Liver (tissue), 8 donors: ENCODE measurements at regions not wholly inside any gene's neighbourhood (a gene's known extent, or its start where the extent isn't known, plus 50 kb on each side); places are given as distances from the start of the nearest gene placed in this dataset.
"Not testable (repeated sequence)": the region's sequence is repeated elsewhere in the genome, so short reads cannot be mapped to it uniquely, and the experiment has no call there.

Source experiments
- DNase-seq: peaks from one replicate; pipeline ENCODE4 v3.0.0-alpha.2; 2017; ENCODE audit warnings: low spot score
- H3K27ac ChIP-seq, 2 donors: one replicate each; pipeline ENCODE4 v1.7.0; 2013; ENCODE audit warnings: inconsistent platforms in 2 of 2, low read length in 2 of 2, control low read depth in 1 of 2, low read depth in 1 of 2, mild to moderate bottlenecking in 1 of 2
- H3K27me3 ChIP-seq, 4 donors: one replicate each; pipeline versions ENCODE4 v1.6.1 to v1.7.0; 2013; ENCODE audit warnings: low read length in 3 of 4, inconsistent platforms in 1 of 4, mild to moderate bottlenecking in 1 of 4, moderate library complexity in 1 of 4; ENCODE audit not compliant: control insufficient read depth in 4 of 4, insufficient read depth in 4 of 4
- H3K36me3 ChIP-seq, 4 donors: one replicate each; pipeline versions ENCODE4 v1.6.1 to v1.7.0; 2013; ENCODE audit warnings: low read length in 3 of 4, mild to moderate bottlenecking in 3 of 4, low read depth in 1 of 4, moderate library complexity in 1 of 4; ENCODE audit not compliant: control insufficient read depth in 4 of 4, insufficient read depth in 3 of 4
- H3K4me1 ChIP-seq, 4 donors: one replicate each; pipeline versions ENCODE4 v1.6.1 to v1.7.0; 2013; ENCODE audit warnings: low read length in 3 of 4, mild to moderate bottlenecking in 3 of 4, moderate library complexity in 1 of 4; ENCODE audit not compliant: control insufficient read depth in 4 of 4, insufficient read depth in 4 of 4
- H3K4me3 ChIP-seq, 3 donors: one replicate each; pipeline versions ENCODE4 v1.6.1 to v1.7.0; 2013; ENCODE audit warnings: low read length in 3 of 3, control low read depth in 1 of 3, low read depth in 1 of 3, mild to moderate bottlenecking in 1 of 3
- H3K9ac ChIP-seq, 2 donors: one replicate each; pipeline ENCODE4 v1.7.0; 2013; ENCODE audit warnings: low read length in 2 of 2, mild to moderate bottlenecking in 2 of 2, moderate library complexity in 2 of 2, control low read depth in 1 of 2, low read depth in 1 of 2
- H3K9me3 ChIP-seq, 4 donors: one replicate each; pipeline versions ENCODE4 v1.6.1 to v1.7.0; 2013; ENCODE audit warnings: low read length in 3 of 4; ENCODE audit not compliant: control insufficient read depth in 4 of 4
- CTCF ChIP-seq: fragments of 150-350 bp; IDR thresholded peaks from 2 replicates; pipeline ENCODE4 v1.5.1; 2017; ENCODE audit warnings: improper control_type of control experiment, low read depth, low read length; ENCODE audit not compliant: missing input control
- EGR1 ChIP-seq, 2 donors: IDR thresholded peaks; 2 replicates each; pipeline ENCODE4 v1.6.1; 2016 to 2018; ENCODE audit warnings: antibody characterized with exemption in 2 of 2, low read depth in 2 of 2
- FOXA1 ChIP-seq: IDR thresholded peaks from 2 replicates; pipeline ENCODE4 v1.6.1; 2016; ENCODE audit warnings: antibody characterized with exemption
- FOXA2 ChIP-seq: IDR thresholded peaks from 2 replicates; pipeline ENCODE4 v1.6.1; 2016; ENCODE audit warnings: antibody characterized with exemption
- GABPA ChIP-seq, 2 donors: IDR thresholded peaks in 1 of 2; conservative IDR thresholded peaks in 1 of 2; 2 replicates each; pipeline ENCODE4 v1.6.1; 2016; ENCODE audit warnings: antibody characterized with exemption in 2 of 2, mild to moderate bottlenecking in 1 of 2, moderate library complexity in 1 of 2
- HNF4A ChIP-seq, 2 donors: conservative IDR thresholded peaks; 2 replicates each; pipeline ENCODE4 v1.6.1; 2016; ENCODE audit warnings: antibody characterized with exemption in 2 of 2, mild to moderate bottlenecking in 2 of 2
- JUND ChIP-seq, 2 donors: IDR thresholded peaks; 2 replicates each; pipeline ENCODE4 v1.6.1; 2016; ENCODE audit warnings: antibody characterized with exemption in 2 of 2
- MAX ChIP-seq: IDR thresholded peaks from 2 replicates; pipeline ENCODE4 v1.6.1; 2016; ENCODE audit warnings: antibody characterized with exemption
- NR2F2 ChIP-seq: IDR thresholded peaks from 2 replicates; pipeline ENCODE4 v1.6.1; 2016; ENCODE audit warnings: antibody characterized with exemption
- RXRA ChIP-seq, 2 donors: IDR thresholded peaks; 2 replicates each; pipeline ENCODE4 v1.6.1; 2017 to 2018; ENCODE audit warnings: antibody characterized with exemption in 2 of 2, mild to moderate bottlenecking in 1 of 2
- SP1 ChIP-seq: IDR thresholded peaks from 2 replicates; pipeline ENCODE4 v1.6.1; 2018; ENCODE audit warnings: antibody characterized with exemption, mild to moderate bottlenecking
- TAF1 ChIP-seq: conservative IDR thresholded peaks from 2 replicates; pipeline ENCODE4 v1.6.1; 2016; ENCODE audit warnings: antibody characterized with exemption, mild to moderate bottlenecking
- YY1 ChIP-seq: IDR thresholded peaks from 2 replicates; pipeline ENCODE4 v1.6.1; 2016; ENCODE audit warnings: antibody characterized with exemption, mild to moderate bottlenecking
- WGBS: extraction: QIAGEN DNeasy Blood & Tissue Kit; methylation state at CpG from one replicate; pipeline ENCODE4 v1.1.7; 2013; 5-methylcytosine and 5-hydroxymethylcytosine counted together
- TF ChIP-seq, protein P1 (sequence below): IDR thresholded peaks from 2 replicates; pipeline ENCODE4 v1.6.1; 2016; ENCODE audit warnings: antibody characterized with exemption
- TF ChIP-seq, protein P2 (sequence below): IDR thresholded peaks from 2 replicates; pipeline ENCODE4 v1.6.1; 2016; ENCODE audit warnings: antibody characterized with exemption
- TF ChIP-seq, protein P3 (sequence below): IDR thresholded peaks from 2 replicates; pipeline ENCODE4 v1.6.1; 2016; ENCODE audit warnings: antibody characterized with exemption, mild to moderate bottlenecking
- donor health status: healthy.
- donor health status: healthy.
- donor health status: healthy.
- donor health status: healthy.
- donor health status: healthy.

DNA sequence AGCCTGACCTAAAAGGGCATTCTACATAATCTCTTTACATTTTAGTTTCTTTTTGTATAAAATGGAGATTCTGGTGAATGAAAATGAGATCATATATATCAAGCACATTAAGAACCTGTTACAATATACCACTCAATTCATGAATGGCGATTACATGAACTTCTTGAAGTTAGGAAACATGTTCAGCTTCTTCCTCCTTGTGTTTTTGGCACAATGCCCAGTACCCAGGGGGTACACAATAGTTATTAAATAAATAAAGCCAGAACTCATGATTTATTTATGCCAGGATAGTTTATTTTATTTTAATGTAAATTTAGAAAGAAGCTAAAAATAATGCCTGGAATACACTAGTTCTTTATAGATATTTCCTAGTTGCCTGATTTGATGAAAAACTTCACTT, 186.0 kb upstream of the PTGFR start:
- Histone ChIP-seq H3K4me1 (peaks cover 0 to 3% (median 0%) of the 10 kb centered on the region in 4 donors), H3K27ac (no peak overlapping the region), H3K9ac (no peak overlapping the region), H3K27me3 (no peaks in the 10 kb centered on the region), H3K4me3 (no peak overlapping the region), H3K36me3 (no peaks in the 10 kb centered on the region), H3K9me3 (no peaks in the 10 kb centered on the region)
- 82% methylated on average over 1 of the region's 1 CpG for WGBS
- no peak for DNase-seq
- TF ChIP-seq FOXA1 (no peak), YY1 (no peak), FOXA2 (no peak), HNF4A (conservative IDR thresholded peaks at IDR 0.05) (no peak), CTCF (no peak)
- TF ChIP-seq, protein P1, sequence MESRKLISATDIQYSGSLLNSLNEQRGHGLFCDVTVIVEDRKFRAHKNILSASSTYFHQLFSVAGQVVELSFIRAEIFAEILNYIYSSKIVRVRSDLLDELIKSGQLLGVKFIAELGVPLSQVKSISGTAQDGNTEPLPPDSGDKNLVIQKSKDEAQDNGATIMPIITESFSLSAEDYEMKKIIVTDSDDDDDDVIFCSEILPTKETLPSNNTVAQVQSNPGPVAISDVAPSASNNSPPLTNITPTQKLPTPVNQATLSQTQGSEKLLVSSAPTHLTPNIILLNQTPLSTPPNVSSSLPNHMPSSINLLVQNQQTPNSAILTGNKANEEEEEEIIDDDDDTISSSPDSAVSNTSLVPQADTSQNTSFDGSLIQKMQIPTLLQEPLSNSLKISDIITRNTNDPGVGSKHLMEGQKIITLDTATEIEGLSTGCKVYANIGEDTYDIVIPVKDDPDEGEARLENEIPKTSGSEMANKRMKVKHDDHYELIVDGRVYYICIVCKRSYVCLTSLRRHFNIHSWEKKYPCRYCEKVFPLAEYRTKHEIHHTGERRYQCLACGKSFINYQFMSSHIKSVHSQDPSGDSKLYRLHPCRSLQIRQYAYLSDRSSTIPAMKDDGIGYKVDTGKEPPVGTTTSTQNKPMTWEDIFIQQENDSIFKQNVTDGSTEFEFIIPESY: no peak

- H3K4me1 ChIP-seq, H3K4me3 ChIP-seq, H3K27ac ChIP-seq, H3K27me3 ChIP-seq, DNase-seq, H3K9me3 ChIP-seq, H3K9ac ChIP-seq, H3K36me3 ChIP-seq: not testable (repeated sequence)
- WGBS: 90% methylated on average over 11 of the region's 11 CpGs
Observed at GRCh38 chr1:78310261-78310660, 180.5 kb upstream of the PTGFR start.

GRCh38 chr1:78318011-78318410, 172.8 kb upstream of the PTGFR start:
- Histone ChIP-seq H3K9ac (no peak overlapping the region), H3K27ac (no peak overlapping the region), H3K27me3 (no peaks in the 10 kb centered on the region), H3K36me3 (no peaks in the 10 kb centered on the region), H3K4me3 (no peak overlapping the region), H3K4me1 (no peaks in the 10 kb centered on the region), H3K9me3 (no peaks in the 10 kb centered on the region)
- 77% methylated on average over 2 of the region's 2 CpGs for WGBS
- DNase-seq: no peak
- TF ChIP-seq CTCF: no peak
- no peak for TF ChIP-seq FOXA2
- TF ChIP-seq HNF4A (conservative IDR thresholded peaks at IDR 0.05): no peak
- no peak for TF ChIP-seq SP1
- TF ChIP-seq NR2F2: no peak
- TF ChIP-seq FOXA1: no peak
- TF ChIP-seq, protein P1: no peak
- TF ChIP-seq YY1: no peak
- TF ChIP-seq RXRA (IDR thresholded peaks at IDR 0.05): no peak
- no peak for TF ChIP-seq JUND (IDR thresholded peaks at IDR 0.05)
- TF ChIP-seq, protein P2, sequence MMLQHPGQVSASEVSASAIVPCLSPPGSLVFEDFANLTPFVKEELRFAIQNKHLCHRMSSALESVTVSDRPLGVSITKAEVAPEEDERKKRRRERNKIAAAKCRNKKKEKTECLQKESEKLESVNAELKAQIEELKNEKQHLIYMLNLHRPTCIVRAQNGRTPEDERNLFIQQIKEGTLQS: no peak
- no peak for TF ChIP-seq MAX
- no peak for TF ChIP-seq GABPA (IDR thresholded peaks at IDR 0.05 in 1 of 2, conservative IDR thresholded peaks at IDR 0.05 in 1 of 2)
- no peak for TF ChIP-seq TAF1
- TF ChIP-seq EGR1 (IDR thresholded peaks at IDR 0.05; ENCODE audit: low read depth in 2 of 2): no peak
- TF ChIP-seq, protein P3, sequence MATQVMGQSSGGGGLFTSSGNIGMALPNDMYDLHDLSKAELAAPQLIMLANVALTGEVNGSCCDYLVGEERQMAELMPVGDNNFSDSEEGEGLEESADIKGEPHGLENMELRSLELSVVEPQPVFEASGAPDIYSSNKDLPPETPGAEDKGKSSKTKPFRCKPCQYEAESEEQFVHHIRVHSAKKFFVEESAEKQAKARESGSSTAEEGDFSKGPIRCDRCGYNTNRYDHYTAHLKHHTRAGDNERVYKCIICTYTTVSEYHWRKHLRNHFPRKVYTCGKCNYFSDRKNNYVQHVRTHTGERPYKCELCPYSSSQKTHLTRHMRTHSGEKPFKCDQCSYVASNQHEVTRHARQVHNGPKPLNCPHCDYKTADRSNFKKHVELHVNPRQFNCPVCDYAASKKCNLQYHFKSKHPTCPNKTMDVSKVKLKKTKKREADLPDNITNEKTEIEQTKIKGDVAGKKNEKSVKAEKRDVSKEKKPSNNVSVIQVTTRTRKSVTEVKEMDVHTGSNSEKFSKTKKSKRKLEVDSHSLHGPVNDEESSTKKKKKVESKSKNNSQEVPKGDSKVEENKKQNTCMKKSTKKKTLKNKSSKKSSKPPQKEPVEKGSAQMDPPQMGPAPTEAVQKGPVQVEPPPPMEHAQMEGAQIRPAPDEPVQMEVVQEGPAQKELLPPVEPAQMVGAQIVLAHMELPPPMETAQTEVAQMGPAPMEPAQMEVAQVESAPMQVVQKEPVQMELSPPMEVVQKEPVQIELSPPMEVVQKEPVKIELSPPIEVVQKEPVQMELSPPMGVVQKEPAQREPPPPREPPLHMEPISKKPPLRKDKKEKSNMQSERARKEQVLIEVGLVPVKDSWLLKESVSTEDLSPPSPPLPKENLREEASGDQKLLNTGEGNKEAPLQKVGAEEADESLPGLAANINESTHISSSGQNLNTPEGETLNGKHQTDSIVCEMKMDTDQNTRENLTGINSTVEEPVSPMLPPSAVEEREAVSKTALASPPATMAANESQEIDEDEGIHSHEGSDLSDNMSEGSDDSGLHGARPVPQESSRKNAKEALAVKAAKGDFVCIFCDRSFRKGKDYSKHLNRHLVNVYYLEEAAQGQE: no peak
